ENCODE measurements at regions not wholly inside any gene's neighbourhood (a gene's known extent, or its start where the extent isn't known, plus 50 kb on each side); places are given as distances from the start of the nearest gene placed in this dataset.

DNA sequence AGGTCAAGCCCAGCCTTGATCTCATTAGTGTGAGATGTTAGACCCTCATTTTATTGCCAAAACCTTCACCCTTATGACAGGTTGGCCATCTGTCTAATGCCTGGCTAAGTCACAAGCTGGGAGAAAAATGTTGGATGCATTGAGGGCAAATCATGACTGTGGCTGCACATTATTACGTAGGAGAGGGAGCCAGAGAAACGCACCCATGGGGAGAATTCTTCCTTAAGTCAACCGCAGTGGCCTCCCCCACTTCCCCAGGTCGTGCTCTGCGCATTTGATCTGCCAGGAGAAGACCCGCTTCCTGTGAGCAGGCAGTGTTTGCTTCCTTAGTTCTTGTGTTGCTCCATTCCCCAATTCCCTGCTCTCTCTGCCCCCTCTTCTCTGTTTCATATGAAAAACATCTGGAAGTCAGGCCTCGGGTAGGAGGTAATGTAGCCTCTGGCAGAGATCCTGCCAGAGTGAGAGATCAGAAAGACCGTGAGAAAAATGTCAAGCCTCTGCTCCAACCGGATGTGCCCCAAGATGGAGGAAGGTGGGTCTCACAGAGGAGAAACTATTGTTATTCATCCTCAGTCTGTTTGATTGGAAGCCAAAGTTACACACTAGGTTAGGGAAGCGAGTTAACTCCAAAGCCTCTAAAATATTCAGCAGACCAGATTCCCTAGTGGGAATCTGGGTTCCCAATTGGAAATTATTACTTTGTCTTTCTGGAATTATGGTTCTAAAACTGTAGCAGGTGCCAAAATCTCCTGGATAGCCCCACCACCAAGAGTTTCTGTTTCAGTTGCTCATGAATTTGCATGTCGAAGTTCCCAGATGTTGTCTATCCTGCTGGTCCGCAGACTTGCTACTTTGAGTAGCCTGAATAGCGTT is 144.3 kb upstream of the PELI1 start:
- TF ChIP-seq, protein P1, sequence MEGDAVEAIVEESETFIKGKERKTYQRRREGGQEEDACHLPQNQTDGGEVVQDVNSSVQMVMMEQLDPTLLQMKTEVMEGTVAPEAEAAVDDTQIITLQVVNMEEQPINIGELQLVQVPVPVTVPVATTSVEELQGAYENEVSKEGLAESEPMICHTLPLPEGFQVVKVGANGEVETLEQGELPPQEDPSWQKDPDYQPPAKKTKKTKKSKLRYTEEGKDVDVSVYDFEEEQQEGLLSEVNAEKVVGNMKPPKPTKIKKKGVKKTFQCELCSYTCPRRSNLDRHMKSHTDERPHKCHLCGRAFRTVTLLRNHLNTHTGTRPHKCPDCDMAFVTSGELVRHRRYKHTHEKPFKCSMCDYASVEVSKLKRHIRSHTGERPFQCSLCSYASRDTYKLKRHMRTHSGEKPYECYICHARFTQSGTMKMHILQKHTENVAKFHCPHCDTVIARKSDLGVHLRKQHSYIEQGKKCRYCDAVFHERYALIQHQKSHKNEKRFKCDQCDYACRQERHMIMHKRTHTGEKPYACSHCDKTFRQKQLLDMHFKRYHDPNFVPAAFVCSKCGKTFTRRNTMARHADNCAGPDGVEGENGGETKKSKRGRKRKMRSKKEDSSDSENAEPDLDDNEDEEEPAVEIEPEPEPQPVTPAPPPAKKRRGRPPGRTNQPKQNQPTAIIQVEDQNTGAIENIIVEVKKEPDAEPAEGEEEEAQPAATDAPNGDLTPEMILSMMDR (IDR thresholded peaks at IDR 0.05; ENCODE audit: poor library complexity): no peak
- no peak for TF ChIP-seq EZH2 (IDR thresholded peaks at IDR 0.05; ENCODE audit: borderline replicate concordance)
